Breast epithelium (tissue), 4 donors: ENCODE measurements at regions not wholly inside any gene's neighbourhood (a gene's known extent, or its start where the extent isn't known, plus 50 kb on each side); places are given as distances from the start of the nearest gene placed in this dataset.

Experiments
- DNase-seq, 2 donors: peaks; one replicate each; pipeline ENCODE4 v3.0.0-alpha.2; 2019; ENCODE audit warnings: low spot score in 2 of 2
- H3K27ac ChIP-seq, 2 donors: fragments of 200-600 bp; sonication (generic) in 1 of 2; one replicate each; pipeline ENCODE4 v1.5.1; 2016 to 2019; ENCODE audit warnings: mild to moderate bottlenecking in 1 of 2
- H3K27me3 ChIP-seq, 2 donors: fragments of 200-600 bp; sonication (generic) in 1 of 2; one replicate each; pipeline versions ENCODE4 v1.5.1 to v1.6.0; 2017 to 2019; ENCODE audit warnings: control low read depth in 1 of 2, mild to moderate bottlenecking in 1 of 2
- H3K36me3 ChIP-seq: fragments of 200-600 bp; one replicate; pipeline ENCODE4 v1.5.1; 2019
- H3K4me1 ChIP-seq, 2 donors: fragments of 200-600 bp; sonication (generic); one replicate each; pipeline ENCODE4 v1.5.1; 2016 to 2019; ENCODE audit warnings: control low read depth in 1 of 2
- H3K4me3 ChIP-seq, 3 donors: fragments of 200-600 bp; sonication (generic); 1 replicate in 2 of 3; 2 replicates in 1 of 3; pipeline ENCODE4 v1.5.1; 2016 to 2019; ENCODE audit warnings: mild to moderate bottlenecking in 3 of 3, moderate library complexity in 2 of 3
- H3K9me3 ChIP-seq, 2 donors: fragments of 200-600 bp; sonication (generic) in 1 of 2; one replicate each; pipeline ENCODE4 v1.5.1; 2016 to 2019; ENCODE audit warnings: control low read depth in 1 of 2
- CTCF ChIP-seq, 3 donors: fragments of 450-650 bp; IDR thresholded peaks; one replicate each; pipeline ENCODE4 v1.5.1; 2016 to 2017; ENCODE audit warnings: antibody characterized with exemption in 3 of 3, mild to moderate bottlenecking in 3 of 3, moderate library complexity in 3 of 3
- POLR2A ChIP-seq: fragments of 450-650 bp; IDR thresholded peaks from one replicate; pipeline ENCODE4 v1.6.1; 2016; ENCODE audit warnings: antibody characterized with exemption, mild to moderate bottlenecking, moderate library complexity
- POLR2AphosphoS5 ChIP-seq, 3 donors: sonication (generic); formaldehyde crosslinking; IDR thresholded peaks; one replicate each; pipeline ENCODE4 v1.6.1; 2017; ENCODE audit warnings: antibody characterized with exemption in 3 of 3
- intact Hi-C: fragments of 100-400 bp; cut with DNase I; formaldehyde crosslinking; loops from one replicate; pipeline ENCODE4 v1.15.1; 2023; ENCODE audit warnings: low total_unique reads

- peak in 1 of 2 donors; percentile 18 for DNase-seq
- intact Hi-C loops, result no loop called here
- Histone ChIP-seq H3K4me3 (no peak overlapping the region), H3K36me3 (no peaks in the 10 kb centered on the region), H3K9me3 (no peaks in the 10 kb centered on the region), H3K4me1 (no peaks in the 10 kb centered on the region), H3K27ac (peak overlapping the region; percentile 73 to 81), H3K27me3 (no peaks in the 10 kb centered on the region)
- TF ChIP-seq POLR2AphosphoS5 (IDR thresholded peaks at IDR 0.05) (no peak), POLR2A (no peak), CTCF (IDR thresholded peaks at IDR 0.05) (no peak)
Measured at GRCh38 chr11:120056301-120057027, 81.4 kb downstream of the TRIM29 start.

- intact Hi-C loops, result no loop called here
- TF ChIP-seq CTCF (IDR thresholded peaks at IDR 0.05) (peak in 1 of 3 donors; percentile 10), POLR2AphosphoS5 (IDR thresholded peaks at IDR 0.05) (no peak)
- H3K27ac ChIP-seq, result peak overlapping the region; percentile 45 to 63
- peak in 1 of 2 donors; percentile 91 for DNase-seq
- no peaks in the 10 kb centered on the region for H3K36me3 ChIP-seq
- no peak overlapping the region for H3K4me3 ChIP-seq
- H3K4me1 ChIP-seq, result no peaks in the 10 kb centered on the region
- no peaks in the 10 kb centered on the region for H3K27me3 ChIP-seq
- no peaks in the 10 kb centered on the region for H3K9me3 ChIP-seq
Measured at GRCh38 chr11:120055646-120056045, 82.3 kb downstream of the TRIM29 start.

DNA sequence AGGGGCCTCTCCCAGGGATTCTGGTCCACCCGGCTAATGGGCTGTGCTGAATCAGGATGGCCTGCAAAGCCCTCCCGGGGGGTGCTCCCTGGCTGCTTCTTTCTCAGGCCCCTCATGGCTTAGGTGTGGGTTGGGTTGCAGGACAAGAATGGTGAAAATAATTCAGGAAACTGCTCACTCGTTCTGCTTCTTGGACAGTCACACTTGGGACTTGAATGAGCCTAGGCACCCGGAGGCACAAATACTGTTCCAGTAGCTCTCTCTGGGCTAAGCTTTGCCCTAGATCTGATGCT, 83.2 kb downstream of the TRIM29 start:
- DNase-seq, result peak in 1 of 2 donors; percentile 9
- TF ChIP-seq POLR2A, result no peak
- no peak for TF ChIP-seq CTCF (IDR thresholded peaks at IDR 0.05)
- TF ChIP-seq POLR2AphosphoS5 (IDR thresholded peaks at IDR 0.05), result no peak
- Histone ChIP-seq H3K36me3 (no peaks in the 10 kb centered on the region), H3K4me3 (no peak overlapping the region), H3K4me1 (no peaks in the 10 kb centered on the region), H3K27me3 (no peaks in the 10 kb centered on the region), H3K9me3 (no peaks in the 10 kb centered on the region), H3K27ac (peak overlapping the region; percentile 45 to 63)
- intact Hi-C loops, result no loop called here

DNA sequence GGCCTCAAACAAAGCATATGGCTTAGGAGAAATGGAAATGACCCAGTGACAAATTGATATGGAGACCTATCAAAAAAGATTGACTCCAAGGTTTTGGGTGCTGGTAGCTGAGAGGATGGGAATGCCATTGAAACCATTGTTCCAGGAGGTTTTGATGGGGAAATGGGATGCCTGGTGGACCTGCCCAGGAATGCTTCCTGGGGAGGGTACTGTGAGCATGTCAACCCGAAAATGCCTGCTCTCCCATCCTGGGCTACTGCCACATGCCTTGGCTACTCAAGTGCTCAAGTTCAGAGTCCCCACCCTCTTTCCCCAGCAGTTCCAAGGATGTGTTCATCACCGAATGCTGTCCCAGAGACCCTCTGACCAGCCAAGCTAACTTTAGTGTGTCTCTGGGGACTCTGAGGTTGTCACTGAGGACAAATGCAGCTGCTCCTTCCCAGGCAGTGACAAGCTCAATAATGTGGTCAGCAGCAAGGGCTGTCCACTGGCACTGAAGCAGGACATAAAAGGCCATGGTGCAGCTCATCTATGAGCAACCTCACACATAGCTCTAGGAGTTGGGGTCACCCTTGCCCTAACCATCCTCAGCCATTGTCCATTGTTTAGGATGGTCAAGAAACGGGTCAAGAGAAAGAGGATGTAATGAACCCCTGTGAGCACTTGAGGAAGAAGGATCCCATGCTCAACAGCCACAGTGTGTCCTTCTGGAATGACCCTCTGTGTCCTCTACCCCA, 83.7 kb downstream of the TRIM29 start:
- intact Hi-C loops, result no loop called here
- Histone ChIP-seq H3K27me3 (no peaks in the 10 kb centered on the region), H3K27ac (peak overlapping the region; percentile 45 to 63), H3K36me3 (no peaks in the 10 kb centered on the region), H3K4me1 (no peaks in the 10 kb centered on the region), H3K9me3 (no peaks in the 10 kb centered on the region), H3K4me3 (no peak overlapping the region)
- no peak for TF ChIP-seq POLR2A
- no peak for TF ChIP-seq POLR2AphosphoS5 (IDR thresholded peaks at IDR 0.05)
- no peak for TF ChIP-seq CTCF (IDR thresholded peaks at IDR 0.05)
- peak in 1 of 2 donors; percentile 8 for DNase-seq

- Histone ChIP-seq H3K4me1 (no peaks in the 10 kb centered on the region), H3K4me3 (no peak overlapping the region), H3K27me3 (no peaks in the 10 kb centered on the region), H3K27ac (no peak overlapping the region), H3K36me3 (no peaks in the 10 kb centered on the region), H3K9me3 (peaks cover 4 to 7% of the 10 kb centered on the region in 2 donors)
- TF ChIP-seq POLR2AphosphoS5 (IDR thresholded peaks at IDR 0.05) (no peak), CTCF (IDR thresholded peaks at IDR 0.05) (no peak), POLR2A (no peak)
- DNase-seq, result peak in 1 of 2 donors; percentile 6
- intact Hi-C loops, result no loop called here
Measured at GRCh38 chr11:120052196-120052775, 85.6 kb downstream of the TRIM29 start.
